Endothelial cell of umbilical vein (primary cell): ENCODE measurements at regions not wholly inside any gene's neighbourhood (a gene's known extent, or its start where the extent isn't known, plus 50 kb on each side); places are given as distances from the start of the nearest gene placed in this dataset.

Experiments
- BruUV-seq: library from RNA; stranded (reverse); fragments of 400-500 nt; replicated peaks from 2 replicates; lab custom pipeline; 2021; lab: Mats Ljungman, UMichigan
- CTCF ChIA-PET: fragments of 300-600, 350-600 bp; sonication (Branson Sonifier 250); formaldehyde crosslinking; loops from one replicate; lab custom pipeline; 2021; ENCODE audit warnings: antibody characterized with exemption, inconsistent platforms; lab: Charles Lee
- POLR2A ChIA-PET: fragments of 300-600, 350-600 bp; sonication (Branson Sonifier 250); formaldehyde crosslinking; loops from one replicate; lab custom pipeline; 2021; ENCODE audit warnings: antibody characterized with exemption, inconsistent platforms; lab: Charles Lee
- DNase-seq: peaks from one replicate; pipeline ENCODE4 v3.0.0-alpha.2; 2011; ENCODE audit warnings: low read depth, low spot score
- FAIRE-seq: peaks from 2 replicates; lab custom pipeline; 2011; peaks lifted over from hg19 to GRCh38; lab: Jason Lieb, UNC
- H2AFZ ChIP-seq: 2 replicates; pipeline ENCODE4 v1.6.0; 2012; ENCODE audit warnings: low read depth, low read length, control low read depth, inconsistent platforms
- H3K27ac ChIP-seq: 2 replicates; pipeline ENCODE4 v1.5.1; 2011; ENCODE audit warnings: low read depth, mild to moderate bottlenecking, control low read depth, low read length, moderate library complexity; ENCODE audit not compliant: insufficient read depth
- H3K27me3 ChIP-seq, 2 experiments: 2 replicates each; pipeline versions ENCODE4 v1.6.0 to v1.6.1; 2011; ENCODE audit warnings: low read length in 2 of 2, mixed read lengths in 1 of 2; ENCODE audit not compliant: control insufficient read depth in 2 of 2, insufficient read depth in 2 of 2
- H3K36me3 ChIP-seq, 2 experiments: 2 replicates in 1 of 2; 3 replicates in 1 of 2; pipeline ENCODE4 v1.5.1; 2011; ENCODE audit warnings: low read length in 2 of 2, mild to moderate bottlenecking in 1 of 2, moderate library complexity in 1 of 2; ENCODE audit not compliant: control insufficient read depth in 2 of 2, insufficient read depth in 2 of 2; ENCODE audit errors: extremely low read depth in 1 of 2
- H3K4me1 ChIP-seq: 3 replicates; pipeline ENCODE4 v1.5.1; 2011; ENCODE audit warnings: mild to moderate bottlenecking, low read length; ENCODE audit not compliant: control insufficient read depth, insufficient read depth; ENCODE audit errors: extremely low read depth
- H3K4me2 ChIP-seq: 2 replicates; pipeline ENCODE4 v1.6.1; 2011; ENCODE audit warnings: low read length, control low read depth, mixed read lengths; ENCODE audit not compliant: insufficient read depth
- H3K4me3 ChIP-seq, 3 experiments: fragments of 200-600 bp in 1 of 3; sonication (generic), shearing (Covaris generic) in 1 of 3; replicated peaks in 1 of 3; 2 replicates each; pipeline ENCODE4 v1.5.1; 2011 to 2016; ENCODE audit warnings: control low read depth in 3 of 3, low read length in 3 of 3, mild to moderate bottlenecking in 2 of 3, inconsistent platforms in 1 of 3, low read depth in 1 of 3, moderate library complexity in 1 of 3; ENCODE audit not compliant: insufficient read depth in 1 of 3
- H3K79me2 ChIP-seq: 2 replicates; pipeline ENCODE4 v1.6.0; 2012; ENCODE audit warnings: low read length, inconsistent platforms; ENCODE audit not compliant: control insufficient read depth, insufficient read depth
- H3K9ac ChIP-seq: replicated peaks from 2 replicates; pipeline ENCODE3; 2011; ENCODE audit warnings: low read length, control low read depth; ENCODE audit not compliant: insufficient read depth; ENCODE audit errors: extremely low read depth
- H3K9me1 ChIP-seq: replicated peaks from 3 replicates; pipeline ENCODE4 v1.6.0; 2011; ENCODE audit warnings: mild to moderate bottlenecking, low read length; ENCODE audit not compliant: control insufficient read depth, insufficient read depth; ENCODE audit errors: extremely low read depth
- H3K9me3 ChIP-seq: replicated peaks from 2 replicates; pipeline ENCODE4 v1.5.1; 2012; ENCODE audit warnings: low read length, inconsistent platforms; ENCODE audit not compliant: control insufficient read depth, insufficient read depth
- H4K20me1 ChIP-seq: replicated peaks from 2 replicates; pipeline ENCODE3; 2011; ENCODE audit warnings: mild to moderate bottlenecking, low read length; ENCODE audit not compliant: control insufficient read depth, insufficient read depth; ENCODE audit errors: extremely low read depth
- CTCF ChIP-seq, 2 donors: IDR thresholded peaks; 1 replicate in 1 of 2; 2 replicates in 1 of 2; pipeline ENCODE4 v1.5.1; 2011; ENCODE audit warnings: low read length in 2 of 2, mild to moderate bottlenecking in 2 of 2, moderate library complexity in 2 of 2, control low read depth in 1 of 2, inconsistent platforms in 1 of 2, low read depth in 1 of 2; ENCODE audit not compliant: insufficient read depth in 1 of 2; ENCODE audit errors: extremely low read depth in 1 of 2
- EZH2 ChIP-seq: IDR thresholded peaks from 2 replicates; pipeline ENCODE4 v1.6.1; 2012; ENCODE audit warnings: borderline replicate concordance, low read depth, mild to moderate bottlenecking, moderate library complexity, low read length, inconsistent platforms; ENCODE audit not compliant: severe bottlenecking
- FOS ChIP-seq: IDR thresholded peaks from 2 replicates; pipeline ENCODE4 v1.6.1; 2011; ENCODE audit warnings: mild to moderate bottlenecking, low read length, moderate library complexity, borderline replicate concordance; ENCODE audit not compliant: insufficient read depth
- GATA2 ChIP-seq: IDR thresholded peaks from 2 replicates; pipeline ENCODE4 v1.7.0; 2011; ENCODE audit warnings: low read depth, mild to moderate bottlenecking, moderate library complexity, mixed read lengths, low read length; ENCODE audit not compliant: insufficient read length, insufficient read depth
- JUN ChIP-seq: IDR thresholded peaks from 2 replicates; pipeline ENCODE4 v1.6.1; 2011; ENCODE audit warnings: borderline replicate concordance, low read depth; ENCODE audit not compliant: insufficient read length, insufficient read depth
- MAX ChIP-seq: IDR thresholded peaks from 2 replicates; pipeline ENCODE4 v1.6.1; 2011; ENCODE audit not compliant: insufficient read depth, insufficient read length
- MYC ChIP-seq: IDR thresholded peaks from one replicate; pipeline ENCODE4 v1.6.1; 2011; ENCODE audit warnings: mild to moderate bottlenecking, low read depth, low read length
- POLR2A ChIP-seq: IDR thresholded peaks from 2 replicates; pipeline ENCODE4 v1.6.1; 2012; ENCODE audit warnings: low read depth, mild to moderate bottlenecking, control low read depth, low read length
- POLR2AphosphoS5 ChIP-seq: IDR thresholded peaks from 2 replicates; pipeline ENCODE4 v1.6.1; 2012; ENCODE audit warnings: low read depth, mild to moderate bottlenecking, control low read depth, low read length, moderate library complexity; ENCODE audit not compliant: insufficient read depth
- dilution Hi-C: fragments of 300-500 bp; cut with MboI; formaldehyde crosslinking; loops from one replicate; pipeline ENCODE4 v1.15.0; 2019; ENCODE audit warnings: low sequenced_read_pairs; ENCODE audit not compliant: extremely low pct_ligation_motif_present
- intact Hi-C: fragments of 100-400 bp; cut with micrococcal nuclease; formaldehyde crosslinking; loops from one replicate; pipeline ENCODE4 v1.10.0; 2022

GRCh38 chr2:2704428-2705090 lies 373.5 kb upstream of the MYT1L start:
- dilution Hi-C loops (no loop called here), intact Hi-C loops (no loop called here)
- CTCF ChIA-PET, result no interaction called here
- Histone ChIP-seq H3K9me1 (no peaks in the 10 kb centered on the region), H3K9me3 (peaks cover 6% of the 10 kb centered on the region), H3K79me2 (no peaks in the 10 kb centered on the region), H2AFZ (no peak overlapping the region), H3K27ac (no peak overlapping the region), H4K20me1 (no peaks in the 10 kb centered on the region), H3K4me3 (no peak overlapping the region), H3K4me2 (no peak overlapping the region), H3K4me1 (no peaks in the 10 kb centered on the region), H3K9ac (no peak overlapping the region), H3K27me3 (no peaks in the 10 kb centered on the region), H3K36me3 (no peaks in the 10 kb centered on the region)
- no peak for TF ChIP-seq GATA2
- no peak for TF ChIP-seq POLR2AphosphoS5
- TF ChIP-seq JUN, result no peak
- TF ChIP-seq CTCF (IDR thresholded peaks at IDR 0.05; ENCODE audit: extremely low read depth in 1 of 2, insufficient read depth in 1 of 2, low read depth in 1 of 2, low read length in 2 of 2), result no peak
- no peak for TF ChIP-seq POLR2A
- TF ChIP-seq EZH2, result no peak
- no peak for TF ChIP-seq FOS
- no peak for TF ChIP-seq MAX
- TF ChIP-seq MYC, result no peak
- FAIRE-seq (no peak), DNase-seq (no peak)
- no TSS peak for BruUV-seq
- POLR2A ChIA-PET, result no interaction called here
